ENCODE measurements at regions not wholly inside any gene's neighbourhood (a gene's known extent, or its start where the extent isn't known, plus 50 kb on each side); places are given as distances from the start of the nearest gene placed in this dataset.
A peak's percentile ranks its signal among the peaks of the same experiment; 100 is the strongest.

DNA sequence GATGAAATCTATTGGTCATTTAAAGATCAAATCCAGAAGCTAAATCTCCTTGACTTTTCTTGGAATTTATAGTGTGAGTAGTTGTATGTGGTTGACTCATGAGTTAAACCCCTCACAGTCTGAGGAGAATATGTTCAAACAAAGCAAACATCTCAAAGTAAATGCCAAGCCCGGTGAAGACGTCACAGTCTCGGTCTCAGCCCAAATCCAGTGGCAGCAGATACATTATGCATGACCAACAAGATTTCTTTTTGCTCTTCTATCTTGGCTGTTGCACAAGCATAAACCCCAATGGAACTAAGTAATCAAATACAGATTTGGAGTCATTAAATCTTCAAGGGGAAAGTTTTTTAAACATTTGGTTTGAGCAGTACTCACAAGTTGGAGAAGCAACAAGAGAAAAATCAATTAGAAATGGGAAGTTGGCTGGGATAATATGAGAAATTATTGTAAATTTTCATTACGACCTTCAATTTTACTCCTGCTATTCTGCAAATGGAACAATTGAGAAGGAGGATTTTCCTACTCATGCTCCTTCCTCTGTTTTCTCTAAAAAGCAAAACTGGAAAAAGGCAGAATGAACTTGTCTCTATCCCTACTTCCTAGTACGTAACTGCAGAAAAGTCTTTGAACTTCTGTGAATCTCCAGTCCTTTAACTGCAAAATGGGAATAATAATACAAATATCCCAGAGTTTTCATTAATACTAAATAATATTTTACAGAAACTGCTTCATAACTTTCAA, 575.8 kb downstream of the NUF2 start:
- ATAC-seq, result peak; percentile 40

GRCh38 chr1:163906283-163906682, 584.5 kb downstream of the NUF2 start:
- intact Hi-C loops (cut with DNase I, micrococcal nuclease), result no loop called here
- no peak for ATAC-seq

More for the DNA sequence above, 575.8 kb downstream of the NUF2 start:
- TF ChIP-seq CTCF (IDR thresholded peaks at IDR 0.05), result no peak
- H3K9me3 ChIP-seq, result no peaks in the 10 kb centered on the region
- no peaks in the 10 kb centered on the region for H3K4me1 ChIP-seq (ENCODE audit: low read depth)
- intact Hi-C loops (cut with DNase I, micrococcal nuclease), result no loop called here
- DNase-seq, result peak in 2 of 3 donors; percentile 36 to 50
- H3K36me3 ChIP-seq (ENCODE audit: low read depth), result no peaks in the 10 kb centered on the region
- H3K4me3 ChIP-seq, result no peak overlapping the region

DNA sequence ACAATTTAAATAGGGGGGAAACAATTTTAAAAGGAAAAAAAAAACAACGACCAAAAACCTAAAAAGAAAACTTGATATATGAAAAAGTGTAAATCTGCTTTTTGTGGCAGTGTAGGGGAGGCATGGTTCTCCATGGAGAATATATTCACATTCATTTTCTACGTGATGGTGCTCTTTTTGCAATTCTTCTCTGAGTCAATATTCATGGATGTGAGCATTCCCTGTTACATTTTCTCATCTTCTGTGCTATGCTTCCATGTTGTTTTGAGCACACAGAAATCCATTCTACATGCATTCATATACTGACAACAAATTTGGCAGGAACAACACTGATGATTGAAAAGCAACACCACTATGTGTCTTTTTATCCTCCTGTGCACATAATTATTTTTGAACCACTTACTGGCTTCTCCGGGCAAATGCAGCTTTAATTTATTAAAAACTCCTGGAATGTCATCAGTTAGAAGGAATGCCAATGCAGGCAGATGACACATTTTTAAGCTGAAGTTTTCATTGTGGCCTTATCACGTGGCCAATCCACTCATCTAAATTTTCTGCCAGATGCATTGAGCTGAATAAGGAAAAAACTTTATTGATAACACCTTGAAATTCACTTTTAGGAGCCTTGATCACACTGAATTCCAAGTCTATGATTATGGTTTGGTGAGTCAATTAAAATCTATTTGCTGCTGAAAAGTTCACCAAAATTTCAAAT, 590.6 kb downstream of the NUF2 start:
- intact Hi-C loops (cut with DNase I, micrococcal nuclease), result no loop called here
- H3K4me3 ChIP-seq, result no peak overlapping the region
- TF ChIP-seq CTCF (IDR thresholded peaks at IDR 0.05), result no peak
- H3K4me1 ChIP-seq (ENCODE audit: low read depth), result no peaks in the 10 kb centered on the region
- DNase-seq, result no peak
- no peaks in the 10 kb centered on the region for H3K36me3 ChIP-seq (ENCODE audit: low read depth)
- H3K9me3 ChIP-seq, result no peaks in the 10 kb centered on the region
- no peak for ATAC-seq

More at GRCh38 chr1:163906283-163906682, 584.5 kb downstream of the NUF2 start:
- no peak for TF ChIP-seq CTCF (IDR thresholded peaks at IDR 0.05)
- no peak overlapping the region for H3K4me3 ChIP-seq
- no peaks in the 10 kb centered on the region for H3K9me3 ChIP-seq
- H3K36me3 ChIP-seq (ENCODE audit: low read depth), result no peaks in the 10 kb centered on the region
- no peak for DNase-seq
- no peaks in the 10 kb centered on the region for H3K4me1 ChIP-seq (ENCODE audit: low read depth)

- Histone ChIP-seq H3K36me3 (ENCODE audit: low read depth) (no peaks in the 10 kb centered on the region), H3K4me1 (ENCODE audit: low read depth) (no peaks in the 10 kb centered on the region), H3K9me3 (no peaks in the 10 kb centered on the region), H3K4me3 (no peak overlapping the region)
- no peak for TF ChIP-seq CTCF (IDR thresholded peaks at IDR 0.05)
- ATAC-seq, result no peak
- intact Hi-C loops (cut with DNase I, micrococcal nuclease), result no loop called here
- no peak for DNase-seq
Measured at GRCh38 chr1:163914785-163915413, 593.1 kb downstream of the NUF2 start.

DNA sequence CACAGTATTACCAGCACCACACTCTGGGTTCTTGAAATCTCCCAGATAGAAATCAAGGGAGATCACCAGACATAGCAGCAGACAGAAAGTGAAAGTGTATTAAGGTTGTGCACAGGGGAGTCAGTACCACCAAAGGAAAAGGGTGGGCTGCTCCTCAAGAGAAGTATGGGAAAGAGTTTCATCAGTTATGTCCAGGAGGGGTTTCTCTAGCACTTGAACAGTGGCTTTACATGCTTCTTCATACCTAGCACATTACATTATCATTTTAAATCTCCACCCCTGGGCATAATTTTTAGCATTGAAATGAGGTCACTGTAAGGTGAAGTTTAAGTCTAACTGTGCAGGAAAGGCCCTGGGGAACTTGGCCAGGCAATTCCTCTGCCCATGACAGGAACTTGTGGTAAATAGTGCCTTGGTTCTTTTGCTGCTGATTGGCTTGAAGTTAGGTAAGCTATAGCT, 601.0 kb downstream of the NUF2 start:
- no peak overlapping the region for H3K4me3 ChIP-seq
- no peaks in the 10 kb centered on the region for H3K36me3 ChIP-seq (ENCODE audit: low read depth)
- no peak for TF ChIP-seq CTCF (IDR thresholded peaks at IDR 0.05)
- ATAC-seq, result no peak
- no peaks in the 10 kb centered on the region for H3K4me1 ChIP-seq (ENCODE audit: low read depth)
- H3K9me3 ChIP-seq, result no peaks in the 10 kb centered on the region
- intact Hi-C loops (cut with DNase I, micrococcal nuclease), result no loop called here
- no peak for DNase-seq
